ENCODE measurements at regions not wholly inside any gene's neighbourhood (a gene's known extent, or its start where the extent isn't known, plus 50 kb on each side); places are given as distances from the start of the nearest gene placed in this dataset.

DNA sequence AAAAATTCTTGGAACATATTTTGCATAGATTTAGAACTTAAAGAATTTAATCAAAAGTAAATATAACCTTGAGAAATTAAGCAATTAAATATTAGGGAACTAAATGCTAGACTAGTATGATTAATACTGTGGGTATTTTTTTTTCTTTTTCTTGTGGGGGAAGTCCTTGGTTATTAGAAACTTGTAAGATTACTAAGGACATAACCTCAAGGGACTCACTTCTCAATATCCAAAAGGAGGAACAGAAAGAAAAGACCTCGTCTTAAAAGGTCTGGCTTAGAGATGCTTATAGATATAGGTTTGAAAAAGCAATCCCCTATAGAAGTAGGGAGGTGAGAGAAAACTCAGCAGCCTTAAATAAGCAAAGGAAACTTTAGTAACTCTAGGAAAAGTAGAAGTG lies 368.5 kb downstream of the INSC start:
- no peak overlapping the region for H3K4me3 Mint-ChIP-seq
- no peaks in the 10 kb centered on the region for H3K36me3 Mint-ChIP-seq (ENCODE audit: low read depth)
- no peaks in the 10 kb centered on the region for H3K4me1 Mint-ChIP-seq (ENCODE audit: low read depth)
- DNase-seq (ENCODE audit: low spot score), result no peak
- no peaks in the 10 kb centered on the region for H3K9me3 Mint-ChIP-seq
- no peak overlapping the region for H3K27ac Mint-ChIP-seq
- H3K27me3 Mint-ChIP-seq (ENCODE audit: low read depth), result no peaks in the 10 kb centered on the region

DNA sequence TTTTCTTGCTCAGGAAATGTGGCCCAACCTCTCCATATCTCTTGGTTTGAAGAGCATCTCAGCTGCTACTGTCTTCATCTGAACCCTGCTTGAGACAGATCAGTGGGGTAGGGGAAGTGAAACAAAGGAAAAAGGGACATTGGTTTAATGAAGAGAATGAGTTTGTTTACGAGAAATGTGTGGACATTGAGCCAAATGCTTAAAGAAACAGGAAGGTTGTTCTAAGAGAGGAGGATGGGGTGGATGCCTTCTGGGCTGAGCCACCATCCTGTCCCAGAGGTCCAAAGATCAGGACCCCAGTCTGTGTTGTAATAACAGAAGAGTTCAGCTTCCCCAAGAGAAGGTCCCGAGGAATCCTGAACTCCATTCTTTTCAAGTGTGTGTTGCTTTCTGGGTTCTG lies 369.7 kb downstream of the INSC start:
- Mint-ChIP-seq H3K27me3 (ENCODE audit: low read depth) (no peaks in the 10 kb centered on the region), H3K36me3 (ENCODE audit: low read depth) (no peaks in the 10 kb centered on the region), H3K4me1 (ENCODE audit: low read depth) (no peaks in the 10 kb centered on the region), H3K4me3 (no peak overlapping the region), H3K9me3 (no peaks in the 10 kb centered on the region), H3K27ac (no peak overlapping the region)
- no peak for DNase-seq (ENCODE audit: low spot score)

DNA sequence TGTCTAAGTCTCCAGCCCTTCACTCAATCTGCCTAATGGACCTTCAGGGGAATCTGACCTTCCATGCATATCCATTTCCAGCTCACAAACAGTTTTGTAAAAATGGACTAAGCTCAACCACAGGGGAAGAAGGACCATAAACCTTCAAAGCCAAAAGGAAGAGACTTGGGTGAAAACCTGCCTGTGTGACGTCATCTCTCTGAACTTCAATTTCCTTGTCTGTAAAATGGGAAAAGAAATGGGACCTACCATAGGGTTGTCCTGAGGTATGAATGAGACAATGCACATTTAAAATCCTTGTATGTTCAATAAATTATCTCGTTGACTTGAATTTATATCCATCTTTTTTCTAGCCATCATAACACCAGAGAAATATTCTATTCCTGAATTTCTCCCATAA lies 370.7 kb downstream of the INSC start:
- Mint-ChIP-seq H3K4me1 (ENCODE audit: low read depth) (no peaks in the 10 kb centered on the region), H3K27me3 (ENCODE audit: low read depth) (no peaks in the 10 kb centered on the region), H3K4me3 (no peak overlapping the region), H3K9me3 (no peaks in the 10 kb centered on the region), H3K27ac (no peak overlapping the region), H3K36me3 (ENCODE audit: low read depth) (no peaks in the 10 kb centered on the region)
- no peak for DNase-seq (ENCODE audit: low spot score)

DNA sequence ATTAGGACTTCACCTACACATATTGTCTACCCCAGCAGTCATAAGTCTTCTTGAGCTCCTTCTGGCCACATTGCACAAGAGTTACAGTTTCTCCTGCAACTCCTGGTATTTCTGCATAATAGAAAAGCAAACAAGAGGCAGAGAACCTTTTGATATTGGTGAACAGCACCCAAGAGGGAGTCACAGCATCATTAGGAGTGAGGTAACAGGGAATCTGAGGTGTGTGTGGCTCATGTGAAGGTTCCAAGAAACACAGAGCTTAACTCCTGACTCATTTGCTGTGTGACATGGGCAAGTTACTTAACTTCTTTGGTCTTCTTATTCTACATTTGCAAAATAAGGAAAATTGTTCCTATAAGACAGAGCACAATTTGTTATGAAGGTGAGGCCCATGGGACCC lies 374.6 kb downstream of the INSC start:
- H3K36me3 Mint-ChIP-seq (ENCODE audit: low read depth), result no peaks in the 10 kb centered on the region

DNA sequence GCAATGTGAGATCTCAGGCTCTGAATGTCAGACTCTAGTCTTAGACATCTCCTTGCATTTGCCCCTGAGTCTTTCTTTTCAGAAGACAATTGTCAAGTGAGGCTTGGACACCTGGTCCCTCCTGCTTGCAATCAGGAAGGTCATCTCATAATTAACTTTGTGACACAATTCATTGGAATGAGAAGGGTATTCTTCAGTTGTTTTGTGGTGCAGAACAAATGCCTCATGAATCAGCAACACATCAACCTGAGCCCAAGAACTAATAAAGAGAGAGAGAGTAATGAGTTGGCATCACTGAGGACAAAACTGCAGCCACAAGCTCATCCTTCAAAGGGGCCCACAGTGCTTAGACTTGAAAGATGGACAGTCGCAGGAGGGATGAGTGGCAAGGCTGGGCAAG lies 375.8 kb downstream of the INSC start:
- Mint-ChIP-seq H3K4me1 (ENCODE audit: low read depth) (no peaks in the 10 kb centered on the region), H3K4me3 (no peak overlapping the region), H3K36me3 (ENCODE audit: low read depth) (no peaks in the 10 kb centered on the region), H3K27me3 (ENCODE audit: low read depth) (no peaks in the 10 kb centered on the region), H3K27ac (no peak overlapping the region), H3K9me3 (no peaks in the 10 kb centered on the region)
- DNase-seq (ENCODE audit: low spot score), result no peak

More for the DNA sequence above, 374.6 kb downstream of the INSC start:
- no peaks in the 10 kb centered on the region for H3K9me3 Mint-ChIP-seq
- H3K4me1 Mint-ChIP-seq (ENCODE audit: low read depth), result no peaks in the 10 kb centered on the region
- no peak for DNase-seq (ENCODE audit: low spot score)
- no peak overlapping the region for H3K27ac Mint-ChIP-seq
- no peaks in the 10 kb centered on the region for H3K27me3 Mint-ChIP-seq (ENCODE audit: low read depth)
- H3K4me3 Mint-ChIP-seq, result no peak overlapping the region

DNA sequence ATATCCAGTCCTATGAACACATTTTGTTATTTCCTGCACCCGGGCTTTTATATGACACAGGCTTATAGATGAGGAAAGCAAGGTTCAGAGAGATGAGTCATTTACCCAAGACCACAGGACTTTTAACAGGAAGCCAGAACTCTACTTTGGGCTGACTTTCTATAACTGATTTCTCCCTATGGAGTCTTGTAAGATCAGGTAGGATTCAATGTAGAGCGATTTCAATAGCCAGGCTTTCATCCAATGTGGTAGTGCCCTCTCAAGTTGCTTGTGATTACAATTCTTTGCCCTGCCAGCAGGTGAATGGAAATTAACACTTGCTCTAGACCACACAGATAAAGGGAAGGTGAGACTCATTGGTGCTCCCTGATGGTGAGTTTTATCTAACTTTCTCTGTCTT lies 378.3 kb downstream of the INSC start:
- Mint-ChIP-seq H3K4me1 (ENCODE audit: low read depth) (no peaks in the 10 kb centered on the region), H3K27ac (no peak overlapping the region), H3K4me3 (no peak overlapping the region)

DNA sequence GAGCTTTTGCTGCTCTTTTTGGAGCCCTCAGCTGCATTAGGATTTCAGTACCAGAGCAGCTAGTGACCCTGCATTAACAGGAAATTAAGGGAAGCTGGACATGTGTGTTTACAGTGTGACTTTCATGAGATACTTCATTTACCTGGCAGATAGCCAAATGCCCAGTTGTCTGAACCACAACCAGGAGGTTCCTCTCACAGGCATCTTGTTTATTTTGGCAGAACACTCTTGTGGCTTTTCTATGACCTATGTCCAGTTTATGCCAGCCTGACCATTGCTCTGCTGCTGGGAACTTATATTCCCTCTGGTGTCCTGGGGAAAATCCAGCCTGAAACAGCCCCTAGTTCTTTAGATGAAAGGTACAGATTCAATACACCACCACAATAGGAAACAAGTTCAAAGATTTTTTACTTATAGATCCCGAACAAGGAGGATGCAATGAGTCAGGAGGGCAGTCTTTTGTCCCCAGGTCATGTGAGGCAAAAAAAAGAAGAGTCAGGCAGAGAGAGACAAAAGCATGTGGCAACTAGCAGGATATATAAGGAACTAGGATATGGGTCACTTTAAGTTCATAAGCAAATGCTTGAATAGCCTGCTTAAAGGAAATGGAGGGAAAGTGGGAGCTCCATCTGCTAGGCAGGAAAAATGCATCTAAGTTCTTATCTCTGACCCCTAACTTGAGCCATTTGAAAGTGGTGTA lies 379.3 kb downstream of the INSC start:
- H3K27ac Mint-ChIP-seq, result no peak overlapping the region
- H3K9me3 Mint-ChIP-seq, result no peaks in the 10 kb centered on the region
- H3K4me3 Mint-ChIP-seq, result no peak overlapping the region
- no peaks in the 10 kb centered on the region for H3K4me1 Mint-ChIP-seq (ENCODE audit: low read depth)
- H3K27me3 Mint-ChIP-seq (ENCODE audit: low read depth), result no peaks in the 10 kb centered on the region
- H3K36me3 Mint-ChIP-seq (ENCODE audit: low read depth), result no peaks in the 10 kb centered on the region
- DNase-seq (ENCODE audit: low spot score), result no peak

More for the DNA sequence above, 378.3 kb downstream of the INSC start:
- Mint-ChIP-seq H3K27me3 (ENCODE audit: low read depth) (no peaks in the 10 kb centered on the region), H3K9me3 (no peaks in the 10 kb centered on the region), H3K36me3 (ENCODE audit: low read depth) (no peaks in the 10 kb centered on the region)
- DNase-seq (ENCODE audit: low spot score), result no peak

DNA sequence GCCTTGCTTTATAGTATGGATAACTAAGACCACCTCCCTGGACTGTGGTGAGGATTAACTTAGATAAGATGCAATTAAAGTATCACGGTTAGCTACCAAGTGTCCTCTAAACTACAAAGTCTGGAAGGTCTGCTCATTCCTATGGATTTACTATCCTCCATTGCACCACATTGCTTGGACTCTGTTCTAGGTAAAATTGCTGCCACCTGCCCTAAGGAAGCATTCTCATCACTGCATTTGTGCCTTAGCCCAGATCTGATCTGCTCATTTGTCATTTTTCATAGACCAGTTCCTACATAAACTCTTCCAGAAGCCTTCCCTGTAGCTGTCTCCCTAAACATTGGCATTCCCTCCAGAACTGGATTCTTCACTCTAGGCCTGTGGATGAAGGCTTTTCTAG lies 380.0 kb downstream of the INSC start:
- Mint-ChIP-seq H3K9me3 (no peaks in the 10 kb centered on the region), H3K4me1 (ENCODE audit: low read depth) (no peaks in the 10 kb centered on the region), H3K36me3 (ENCODE audit: low read depth) (no peaks in the 10 kb centered on the region), H3K27me3 (ENCODE audit: low read depth) (no peaks in the 10 kb centered on the region), H3K4me3 (no peak overlapping the region), H3K27ac (no peak overlapping the region)
- DNase-seq (ENCODE audit: low spot score), result no peak

DNA sequence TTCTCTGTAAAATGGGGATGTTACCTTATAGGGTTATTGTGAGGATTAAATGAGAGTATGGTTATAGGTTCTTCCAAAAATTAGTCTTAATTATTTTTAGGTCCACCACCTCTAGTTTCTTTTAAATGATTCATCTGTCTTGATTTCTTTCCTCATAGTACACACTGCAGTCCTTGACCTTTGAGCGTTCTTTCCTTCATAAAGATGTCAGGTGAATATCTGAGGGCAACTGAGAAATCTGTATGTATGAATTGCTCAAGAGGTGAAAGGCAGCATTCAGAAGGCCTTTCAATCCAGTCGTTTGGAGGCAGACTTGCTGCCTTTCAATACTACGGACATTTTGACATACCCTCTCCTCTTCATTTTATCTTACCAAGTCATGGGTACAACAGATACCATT lies 380.7 kb downstream of the INSC start:
- H3K4me3 Mint-ChIP-seq, result no peak overlapping the region
- DNase-seq (ENCODE audit: low spot score), result no peak
- H3K27ac Mint-ChIP-seq, result no peak overlapping the region
- H3K36me3 Mint-ChIP-seq (ENCODE audit: low read depth), result no peaks in the 10 kb centered on the region
- no peaks in the 10 kb centered on the region for H3K9me3 Mint-ChIP-seq
- no peaks in the 10 kb centered on the region for H3K4me1 Mint-ChIP-seq (ENCODE audit: low read depth)
- no peaks in the 10 kb centered on the region for H3K27me3 Mint-ChIP-seq (ENCODE audit: low read depth)

DNA sequence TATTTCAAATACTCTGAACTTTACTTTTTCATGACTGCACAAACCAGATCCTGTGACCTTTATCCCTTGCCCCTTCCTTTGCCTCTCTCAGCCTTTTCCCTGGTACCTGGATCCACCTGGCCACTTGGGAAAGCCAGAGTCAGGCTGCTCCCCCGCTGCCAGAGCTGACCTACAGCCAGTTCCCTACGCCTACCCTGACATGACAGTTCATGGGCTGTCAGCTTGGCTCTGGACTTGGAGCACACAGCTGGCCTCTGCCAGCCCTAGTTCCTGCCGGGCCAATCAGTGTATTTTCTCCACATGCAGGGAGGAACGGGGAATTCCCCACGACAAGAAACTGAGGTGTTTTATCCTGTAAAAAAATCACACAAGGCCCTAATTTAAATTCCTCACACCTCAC lies 382.6 kb downstream of the INSC start:
- DNase-seq (ENCODE audit: low spot score), result no peak
- Mint-ChIP-seq H3K36me3 (ENCODE audit: low read depth) (no peaks in the 10 kb centered on the region), H3K9me3 (no peaks in the 10 kb centered on the region), H3K4me3 (no peak overlapping the region), H3K27ac (no peak overlapping the region), H3K27me3 (ENCODE audit: low read depth) (no peaks in the 10 kb centered on the region), H3K4me1 (ENCODE audit: low read depth) (no peaks in the 10 kb centered on the region)

DNA sequence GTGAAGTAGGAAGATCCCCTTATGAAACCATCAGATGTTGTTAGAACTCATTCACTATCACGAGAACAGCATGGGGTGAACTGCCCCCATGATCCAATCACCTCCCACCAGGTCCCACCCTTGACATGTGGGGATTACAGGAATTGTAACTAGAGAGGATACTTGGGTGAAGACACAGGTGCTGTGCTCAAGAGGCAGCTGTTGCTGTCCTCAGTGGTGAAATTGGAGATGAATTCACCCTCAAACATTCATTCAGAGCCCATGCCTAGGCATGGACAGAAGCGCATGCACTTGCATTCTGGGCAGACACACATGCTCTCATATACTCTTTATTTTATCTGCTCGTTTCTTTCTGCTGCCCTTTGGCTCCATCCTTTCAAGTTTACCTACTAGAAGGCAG lies 385.0 kb downstream of the INSC start:
- no peak overlapping the region for H3K4me3 Mint-ChIP-seq
- H3K36me3 Mint-ChIP-seq (ENCODE audit: low read depth), result no peaks in the 10 kb centered on the region
- no peak overlapping the region for H3K27ac Mint-ChIP-seq

DNA sequence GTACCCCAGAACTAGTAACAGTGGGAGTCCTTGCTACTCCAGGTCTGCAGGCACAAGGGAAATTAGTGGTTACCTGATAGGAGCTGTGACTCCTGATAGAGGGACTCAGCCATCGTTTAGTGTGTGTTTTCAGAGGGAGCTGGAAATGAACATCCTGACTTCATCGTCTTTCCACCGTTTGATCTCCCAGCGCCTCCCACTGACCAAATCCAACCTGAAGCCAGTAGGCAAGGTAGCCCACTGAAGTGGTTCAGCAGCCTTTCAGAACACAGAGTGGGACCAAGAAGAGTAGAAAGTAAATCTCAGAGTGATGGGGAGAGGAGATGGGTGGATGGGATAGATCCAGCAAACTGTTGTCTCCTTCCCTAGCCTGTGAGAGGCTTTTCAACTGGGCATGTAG lies 385.9 kb downstream of the INSC start:
- Mint-ChIP-seq H3K4me3 (no peak overlapping the region), H3K27ac (no peak overlapping the region), H3K27me3 (ENCODE audit: low read depth) (no peaks in the 10 kb centered on the region), H3K9me3 (no peaks in the 10 kb centered on the region), H3K4me1 (ENCODE audit: low read depth) (peaks cover 4% of the 10 kb centered on the region), H3K36me3 (ENCODE audit: low read depth) (no peaks in the 10 kb centered on the region)
- DNase-seq (ENCODE audit: low spot score), result no peak

More for the DNA sequence above, 385.0 kb downstream of the INSC start:
- H3K27me3 Mint-ChIP-seq (ENCODE audit: low read depth), result no peaks in the 10 kb centered on the region
- DNase-seq (ENCODE audit: low spot score), result no peak
- H3K4me1 Mint-ChIP-seq (ENCODE audit: low read depth), result no peaks in the 10 kb centered on the region
- no peaks in the 10 kb centered on the region for H3K9me3 Mint-ChIP-seq

DNA sequence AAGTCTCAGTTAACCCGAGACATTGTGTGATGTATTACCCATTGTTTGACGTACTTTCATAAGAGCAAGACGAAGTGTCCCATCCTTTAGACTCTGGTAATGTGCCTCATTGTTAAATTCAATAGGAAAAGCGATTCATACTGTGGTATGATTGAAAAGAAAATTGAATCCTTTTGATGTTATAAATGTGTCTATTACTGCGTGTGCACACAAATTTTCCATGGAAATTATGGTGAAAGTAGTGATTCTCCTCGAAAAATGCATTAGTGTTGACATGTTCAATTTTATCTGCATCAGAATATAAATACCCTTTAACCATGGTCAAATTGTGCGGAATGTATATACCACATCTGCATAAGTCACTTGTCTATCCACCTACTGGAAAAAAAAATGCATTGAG lies 386.8 kb downstream of the INSC start:
- H3K36me3 Mint-ChIP-seq (ENCODE audit: low read depth), result no peaks in the 10 kb centered on the region
- no peaks in the 10 kb centered on the region for H3K9me3 Mint-ChIP-seq
- no peak for DNase-seq (ENCODE audit: low spot score)
- no peaks in the 10 kb centered on the region for H3K27me3 Mint-ChIP-seq (ENCODE audit: low read depth)
- H3K27ac Mint-ChIP-seq, result no peak overlapping the region
- H3K4me3 Mint-ChIP-seq, result no peak overlapping the region
- peaks cover 4% of the 10 kb centered on the region for H3K4me1 Mint-ChIP-seq (ENCODE audit: low read depth)

DNA sequence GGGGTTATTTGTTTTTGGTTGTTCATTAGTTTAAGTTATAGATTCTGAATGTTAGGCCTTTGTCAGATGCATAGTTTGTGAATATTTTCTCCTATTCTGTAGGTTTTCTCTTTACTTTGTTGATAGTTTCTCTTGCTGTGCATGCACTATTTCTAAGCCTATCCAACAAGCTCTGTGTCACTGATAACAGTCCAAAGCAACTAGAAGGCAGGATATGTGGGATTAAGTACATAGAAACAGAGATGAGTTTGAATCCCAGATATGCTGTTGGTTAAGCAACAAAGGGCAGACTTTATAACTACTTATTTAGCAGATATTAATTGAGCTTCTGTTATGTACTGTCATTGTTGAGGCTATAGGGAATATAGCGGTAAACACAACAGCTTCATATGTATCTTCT lies 390.4 kb downstream of the INSC start:
- no peaks in the 10 kb centered on the region for H3K27me3 Mint-ChIP-seq (ENCODE audit: low read depth)
- peaks cover 4% of the 10 kb centered on the region for H3K4me1 Mint-ChIP-seq (ENCODE audit: low read depth)
- no peaks in the 10 kb centered on the region for H3K9me3 Mint-ChIP-seq
- H3K36me3 Mint-ChIP-seq (ENCODE audit: low read depth), result no peaks in the 10 kb centered on the region
- DNase-seq (ENCODE audit: low spot score), result no peak
- no peak overlapping the region for H3K27ac Mint-ChIP-seq
- no peak overlapping the region for H3K4me3 Mint-ChIP-seq

DNA sequence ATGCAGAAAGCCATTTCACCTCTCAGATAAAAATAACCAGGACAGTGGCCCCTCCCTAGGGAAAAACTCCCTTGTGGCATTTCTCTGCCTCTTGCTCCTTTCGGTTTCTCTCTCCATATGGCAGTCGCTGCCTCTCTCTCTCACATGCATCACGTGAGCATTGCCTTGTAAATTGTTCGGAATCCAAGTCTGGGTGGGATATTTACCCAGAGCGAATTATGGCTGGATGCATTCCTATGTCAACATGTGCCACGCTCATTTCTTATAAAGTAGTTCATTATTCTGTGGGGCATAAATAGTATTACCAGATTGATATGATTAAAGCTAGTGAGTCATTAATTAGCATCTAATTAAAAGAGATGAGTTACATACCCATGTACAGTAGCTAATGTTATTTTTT lies 392.9 kb downstream of the INSC start:
- no peak for DNase-seq (ENCODE audit: low spot score)
- no peak overlapping the region for H3K4me3 Mint-ChIP-seq
- H3K4me1 Mint-ChIP-seq (ENCODE audit: low read depth), result peaks cover 4% of the 10 kb centered on the region
- no peaks in the 10 kb centered on the region for H3K27me3 Mint-ChIP-seq (ENCODE audit: low read depth)
- H3K9me3 Mint-ChIP-seq, result no peaks in the 10 kb centered on the region
- no peak overlapping the region for H3K27ac Mint-ChIP-seq
- no peaks in the 10 kb centered on the region for H3K36me3 Mint-ChIP-seq (ENCODE audit: low read depth)
